Neuronal stem cell (in vitro differentiated cells): ENCODE measurements at regions not wholly inside any gene's neighbourhood (a gene's known extent, or its start where the extent isn't known, plus 50 kb on each side); places are given as distances from the start of the nearest gene placed in this dataset.

ENCODE experiments used
- DNase-seq: peaks from one replicate; pipeline ENCODE4 v3.0.0-alpha.2; 2013; ENCODE audit warnings: low spot score
- H2AFZ ChIP-seq: one replicate; pipeline ENCODE4 v1.6.1; 2013; ENCODE audit warnings: mild to moderate bottlenecking, low read length, inconsistent platforms
- H2AK5ac ChIP-seq: 2 replicates; pipeline ENCODE4 v1.6.1; 2013; ENCODE audit warnings: low read depth, mild to moderate bottlenecking, inconsistent platforms, low read length, moderate library complexity, mixed read lengths
- H2BK120ac ChIP-seq: 2 replicates; pipeline ENCODE4 v1.6.1; 2013; ENCODE audit warnings: low read depth, mild to moderate bottlenecking, inconsistent platforms, low read length, moderate library complexity, mixed read lengths
- H2BK12ac ChIP-seq: one replicate; pipeline ENCODE4 v1.6.1; 2013; ENCODE audit warnings: low read length, inconsistent platforms
- H2BK15ac ChIP-seq: 2 replicates; pipeline ENCODE4 v1.6.1; 2013; ENCODE audit warnings: mild to moderate bottlenecking, low read length, inconsistent platforms, mixed read lengths
- H2BK5ac ChIP-seq: one replicate; pipeline ENCODE4 v1.6.1; 2013; ENCODE audit warnings: inconsistent platforms, mild to moderate bottlenecking, low read length, moderate library complexity
- H3K14ac ChIP-seq: one replicate; pipeline ENCODE4 v1.6.1; 2013; ENCODE audit warnings: low read length, inconsistent platforms
- H3K18ac ChIP-seq: 2 replicates; pipeline ENCODE4 v1.6.1; 2013; ENCODE audit warnings: low read length, inconsistent platforms
- H3K23ac ChIP-seq: 2 replicates; pipeline ENCODE4 v1.6.1; 2013; ENCODE audit warnings: low read depth, mild to moderate bottlenecking, mixed read lengths, low read length, inconsistent platforms; ENCODE audit not compliant: poor library complexity
- H3K27ac ChIP-seq: replicated peaks from 3 replicates; pipeline ENCODE4 v1.5.1; 2013; ENCODE audit warnings: low read length, inconsistent platforms
- H3K27me3 ChIP-seq, 3 experiments: 2 replicates each; pipeline ENCODE4 v1.6.1; 2013; ENCODE audit warnings: low read length in 3 of 3, mild to moderate bottlenecking in 2 of 3, inconsistent platforms in 1 of 3, low read depth in 1 of 3, mixed read lengths in 1 of 3, moderate library complexity in 1 of 3; ENCODE audit not compliant: control insufficient read depth in 3 of 3, insufficient read depth in 3 of 3
- H3K36me3 ChIP-seq, 2 donors: replicated peaks in 1 of 2; 2 replicates each; pipeline ENCODE4 v1.6.1; 2013; ENCODE audit warnings: low read length in 2 of 2; ENCODE audit not compliant: control insufficient read depth in 2 of 2, insufficient read depth in 2 of 2
- H3K4ac ChIP-seq: 2 replicates; pipeline ENCODE4 v1.6.1; 2013; ENCODE audit warnings: inconsistent platforms, mild to moderate bottlenecking, low read length, moderate library complexity
- H3K4me1 ChIP-seq, 2 donors: 1 replicate in 1 of 2; 2 replicates in 1 of 2; pipeline ENCODE4 v1.6.1; 2013; ENCODE audit warnings: low read length in 2 of 2, low read depth in 1 of 2; ENCODE audit not compliant: control insufficient read depth in 2 of 2, insufficient read depth in 1 of 2
- H3K4me2 ChIP-seq: one replicate; pipeline ENCODE4 v1.6.1; 2013; ENCODE audit warnings: mild to moderate bottlenecking, low read length, inconsistent platforms; ENCODE audit not compliant: insufficient read depth, poor library complexity, severe bottlenecking
- H3K4me3 ChIP-seq, 2 donors: 2 replicates each; pipeline ENCODE4 v1.5.1; 2013; ENCODE audit warnings: low read length in 2 of 2, mild to moderate bottlenecking in 2 of 2, inconsistent platforms in 1 of 2, moderate library complexity in 1 of 2
- H3K79me1 ChIP-seq: one replicate; pipeline ENCODE4 v1.6.1; 2013; ENCODE audit warnings: low read depth, mild to moderate bottlenecking, inconsistent platforms, low read length, moderate library complexity
- H3K9ac ChIP-seq: one replicate; pipeline ENCODE4 v1.6.1; 2013; ENCODE audit warnings: mild to moderate bottlenecking, low read depth, low read length, inconsistent platforms; ENCODE audit not compliant: poor library complexity
- H3K9me3 ChIP-seq, 2 donors: replicated peaks in 1 of 2; 2 replicates each; pipeline versions ENCODE3 to v1.6.1; 2013; ENCODE audit warnings: low read length in 2 of 2, mild to moderate bottlenecking in 2 of 2, inconsistent platforms in 1 of 2, low read depth in 1 of 2, mixed read lengths in 1 of 2, moderate library complexity in 1 of 2; ENCODE audit not compliant: control insufficient read depth in 2 of 2, insufficient read depth in 1 of 2
- H4K8ac ChIP-seq: one replicate; pipeline ENCODE4 v1.6.1; 2013; ENCODE audit warnings: low read depth, mild to moderate bottlenecking, inconsistent platforms, low read length, moderate library complexity
- H4K91ac ChIP-seq: one replicate; pipeline ENCODE4 v1.6.1; 2013; ENCODE audit warnings: low read length, low read depth, mild to moderate bottlenecking, inconsistent platforms; ENCODE audit not compliant: poor library complexity
- WGBS, 2 donors: extraction: QIAGEN DNeasy Blood & Tissue Kit; methylation state at CpG; one replicate each; pipeline ENCODE4 v1.1.7; 2013; ENCODE audit warnings: missing lambda C conversion rate in 2 of 2, mixed read lengths in 1 of 2; ENCODE audit not compliant: insufficient read length in 2 of 2, insufficient replicate concordance in 1 of 2; ENCODE audit errors: extremely low coverage in 2 of 2; 5-methylcytosine and 5-hydroxymethylcytosine counted together

DNA sequence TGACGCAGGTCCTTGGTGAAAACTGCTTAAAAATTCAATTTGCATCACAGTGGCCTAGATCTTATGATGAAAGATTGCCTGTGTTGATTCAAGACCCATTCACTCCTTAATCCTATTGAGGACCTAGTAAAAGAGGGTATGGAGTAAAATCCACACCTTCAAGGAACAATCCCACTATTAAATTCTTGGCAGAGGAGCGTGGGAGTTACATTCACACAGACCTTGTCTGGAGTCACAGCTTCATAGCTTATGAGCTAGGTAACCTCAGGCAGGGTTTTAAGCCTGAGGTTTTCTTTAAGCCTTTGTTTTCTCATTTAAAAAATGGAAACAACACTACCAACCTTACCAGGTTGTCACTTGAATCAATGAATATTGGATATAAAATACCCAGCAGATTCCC, 566.5 kb upstream of the ZNF462 start:
- Histone ChIP-seq H2BK15ac (no peak overlapping the region), H2AK5ac (no peak overlapping the region), H3K9ac (no peak overlapping the region), H3K36me3 (no peaks in the 10 kb centered on the region), H3K4ac (no peak overlapping the region), H4K91ac (no peak overlapping the region), H3K4me1 (peaks cover 0 to 2% of the 10 kb centered on the region in 2 donors), H3K9me3 (no peaks in the 10 kb centered on the region), H3K27me3 (no peaks in the 10 kb centered on the region), H2BK12ac (no peak overlapping the region), H3K23ac (no peak overlapping the region), H2BK120ac (no peak overlapping the region), H3K4me2 (no peak overlapping the region), H2BK5ac (no peak overlapping the region), H3K18ac (no peak overlapping the region), H3K79me1 (no peaks in the 10 kb centered on the region), H3K4me3 (no peak overlapping the region), H3K27ac (no peak overlapping the region), H2AFZ (no peak overlapping the region), H3K14ac (no peak overlapping the region), H4K8ac (no peak overlapping the region)
- no CpG with 5 or more reads among the region's 2 CpGs for WGBS, 2 donors
- DNase-seq = no peak

DNA sequence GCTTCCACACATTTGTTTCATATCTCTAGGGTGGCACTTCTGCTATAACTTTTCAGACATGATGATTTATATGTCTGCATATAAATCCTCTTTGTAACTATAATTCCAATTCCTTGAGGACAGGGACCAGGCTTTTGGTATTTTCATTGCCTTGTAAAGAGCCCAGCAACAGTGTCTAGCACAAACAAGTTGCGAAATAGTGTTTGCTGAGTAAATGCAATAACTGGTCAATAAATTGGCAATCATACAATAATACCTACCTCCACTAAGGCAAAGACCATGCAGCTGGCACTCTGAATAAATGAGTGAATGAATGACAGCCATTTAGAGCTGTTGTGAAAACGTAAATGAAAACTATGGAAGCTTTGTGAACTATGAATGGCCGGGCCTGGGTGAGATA, 564.0 kb upstream of the ZNF462 start:
- Histone ChIP-seq H3K4ac (no peak overlapping the region), H3K4me3 (no peak overlapping the region), H3K9me3 (no peaks in the 10 kb centered on the region), H2BK12ac (no peak overlapping the region), H4K91ac (no peak overlapping the region), H3K9ac (no peak overlapping the region), H3K4me2 (no peak overlapping the region), H2BK5ac (no peak overlapping the region), H2AK5ac (no peak overlapping the region), H3K27me3 (no peaks in the 10 kb centered on the region), H3K4me1 (peaks cover 0 to 2% of the 10 kb centered on the region in 2 donors), H3K79me1 (no peaks in the 10 kb centered on the region), H4K8ac (no peak overlapping the region), H3K14ac (no peak overlapping the region), H2BK15ac (no peak overlapping the region), H3K36me3 (no peaks in the 10 kb centered on the region), H3K18ac (no peak overlapping the region), H3K23ac (no peak overlapping the region), H3K27ac (no peak overlapping the region), H2BK120ac (no peak overlapping the region), H2AFZ (no peak overlapping the region)
- no CpG with 5 or more reads among the region's 3 CpGs for WGBS, 2 donors
- DNase-seq = no peak

DNA sequence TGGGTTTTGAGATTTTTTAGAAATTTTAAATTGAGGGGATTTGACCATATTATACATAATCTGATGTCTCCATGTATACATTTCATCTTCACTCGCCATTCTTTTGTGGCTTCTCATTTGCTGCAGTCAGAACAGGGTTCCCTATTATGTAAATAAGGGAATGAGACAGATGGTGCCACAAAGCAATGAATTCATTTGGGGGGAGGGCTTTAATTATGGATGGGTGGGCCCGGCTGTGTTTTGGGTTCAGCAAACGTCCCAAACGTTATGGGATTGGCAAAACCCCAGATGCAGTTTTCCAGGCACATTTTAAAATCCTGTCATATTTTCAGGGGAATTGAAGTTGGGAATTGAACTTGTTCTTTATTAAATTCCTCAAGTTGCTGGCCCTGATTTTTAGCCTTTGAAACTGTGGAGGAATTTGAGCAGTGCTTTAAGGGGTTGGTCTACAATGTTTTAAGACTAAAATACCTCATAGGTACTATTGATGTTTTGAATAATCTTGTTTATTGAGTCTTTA, 558.5 kb upstream of the ZNF462 start:
- no peak overlapping the region for H3K9ac ChIP-seq
- H3K4me1 ChIP-seq = peaks cover 0 to 3% of the 10 kb centered on the region in 2 donors
- no peak overlapping the region for H3K27ac ChIP-seq
- no peaks in the 10 kb centered on the region for H3K27me3 ChIP-seq
- no peaks in the 10 kb centered on the region for H3K9me3 ChIP-seq
- H4K91ac ChIP-seq = no peak overlapping the region
- no peak overlapping the region for H2AK5ac ChIP-seq
- H3K4me2 ChIP-seq = no peak overlapping the region
- no peak for DNase-seq
- no peaks in the 10 kb centered on the region for H3K36me3 ChIP-seq
- H3K23ac ChIP-seq = no peak overlapping the region
- H2AFZ ChIP-seq = no peak overlapping the region
- no peak overlapping the region for H2BK12ac ChIP-seq
- no CpG with 5 or more reads among the region's 4 CpGs for WGBS, 2 donors
- no peak overlapping the region for H3K4me3 ChIP-seq
- H3K79me1 ChIP-seq = no peaks in the 10 kb centered on the region
- no peak overlapping the region for H2BK15ac ChIP-seq
- H2BK120ac ChIP-seq = no peak overlapping the region
- no peak overlapping the region for H3K14ac ChIP-seq
- no peak overlapping the region for H3K18ac ChIP-seq
- H2BK5ac ChIP-seq = no peak overlapping the region
- H3K4ac ChIP-seq = no peak overlapping the region
- H4K8ac ChIP-seq = no peak overlapping the region

DNA sequence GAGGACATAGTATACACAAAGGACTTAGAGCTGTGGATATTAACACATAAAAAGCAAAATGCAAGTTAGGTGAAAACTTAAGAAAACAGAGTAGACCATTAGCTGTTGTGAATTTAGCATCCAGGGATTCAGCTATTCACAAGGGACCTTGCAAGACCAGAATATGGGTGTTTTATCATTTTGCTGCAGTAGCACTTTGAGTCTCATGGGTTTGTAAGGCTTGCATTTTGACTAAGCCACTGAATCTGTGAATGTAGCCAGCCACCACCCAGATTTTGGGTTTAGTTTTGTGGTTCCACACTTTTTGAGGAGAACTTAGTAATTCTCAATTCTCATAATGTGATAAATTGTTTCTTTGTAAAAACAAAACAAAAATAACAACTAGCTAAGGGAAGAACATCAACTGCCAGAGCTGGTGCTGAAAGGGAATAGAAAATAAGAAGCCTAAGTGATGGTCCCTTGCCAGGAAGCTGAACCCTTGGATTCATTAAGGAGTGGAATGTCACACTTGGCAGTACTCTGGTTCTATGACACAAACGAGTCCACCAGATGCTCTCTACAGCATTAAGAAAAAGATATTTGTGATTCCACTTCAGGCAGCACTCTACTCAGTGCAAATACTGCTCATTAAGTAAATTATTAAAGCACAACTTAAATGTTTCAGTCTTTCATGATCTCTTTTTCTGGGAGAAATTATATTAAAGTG, 557.4 kb upstream of the ZNF462 start:
- H3K4me3 ChIP-seq = no peak overlapping the region
- H2AK5ac ChIP-seq = no peak overlapping the region
- H2BK12ac ChIP-seq = no peak overlapping the region
- no peaks in the 10 kb centered on the region for H3K79me1 ChIP-seq
- H3K27ac ChIP-seq = no peak overlapping the region
- no peak overlapping the region for H3K18ac ChIP-seq
- peaks cover 0 to 3% of the 10 kb centered on the region in 2 donors for H3K4me1 ChIP-seq
- H3K4ac ChIP-seq = no peak overlapping the region
- H3K14ac ChIP-seq = no peak overlapping the region
- H4K8ac ChIP-seq = no peak overlapping the region
- H2BK120ac ChIP-seq = no peak overlapping the region
- no peak overlapping the region for H3K9ac ChIP-seq
- H3K23ac ChIP-seq = no peak overlapping the region
- DNase-seq = no peak
- peaks cover 0 to 8% of the 10 kb centered on the region in 2 donors for H3K9me3 ChIP-seq
- no peak overlapping the region for H2AFZ ChIP-seq
- H3K36me3 ChIP-seq = no peaks in the 10 kb centered on the region
- no peaks in the 10 kb centered on the region for H3K27me3 ChIP-seq
- WGBS, 2 donors = no CpG with 5 or more reads among the region's 1 CpG
- no peak overlapping the region for H3K4me2 ChIP-seq
- no peak overlapping the region for H2BK5ac ChIP-seq
- no peak overlapping the region for H4K91ac ChIP-seq
- no peak overlapping the region for H2BK15ac ChIP-seq
